ENCODE measurements at regions not wholly inside any gene's neighbourhood (a gene's known extent, or its start where the extent isn't known, plus 50 kb on each side); places are given as distances from the start of the nearest gene placed in this dataset.

GRCh38 chr9:8106362-8106761 lies 306.8 kb upstream of the DMAC1 start:
- Mint-ChIP-seq H3K27ac (no peak overlapping the region), H3K4me1 (no peaks in the 10 kb centered on the region), H3K9me3 (peaks cover 0 to 2% (median 2%) of the 10 kb centered on the region in 5 donors), H3K27me3 (peaks cover 2 to 15% of the 10 kb centered on the region in 2 donors), H3K36me3 (peaks cover 0 to 9% (median 0%) of the 10 kb centered on the region in 3 donors), H3K4me3 (no peak overlapping the region)
- no peaks in the 10 kb centered on the region for H3K4me1 ChIP-seq (ENCODE audit: insufficient read depth, low read length)
- CTCF ChIA-PET, result no interaction called here
- no peaks in the 10 kb centered on the region for H3K27me3 ChIP-seq (ENCODE audit: insufficient read depth, low read length, poor library complexity, severe bottlenecking)
- H3K9me3 ChIP-seq (ENCODE audit: low read length), result no peaks in the 10 kb centered on the region
- DNase-seq, result no peak
- POLR2A ChIA-PET, result no interaction called here
- no peak overlapping the region for H3K4me3 ChIP-seq (ENCODE audit: low read length)
- no peak overlapping the region for H3K27ac ChIP-seq (ENCODE audit: low read depth, low read length)
- H3K36me3 ChIP-seq (ENCODE audit: insufficient read depth, low read length), result no peaks in the 10 kb centered on the region

- no peak overlapping the region for H3K4me3 ChIP-seq (ENCODE audit: low read length)
- Mint-ChIP-seq H3K9me3 (peaks cover 0 to 5% (median 2%) of the 10 kb centered on the region in 5 donors), H3K27ac (no peak overlapping the region), H3K4me3 (no peak overlapping the region), H3K4me1 (peaks cover 0 to 3% (median 0%) of the 10 kb centered on the region in 3 donors), H3K36me3 (peaks cover 0 to 15% (median 0%) of the 10 kb centered on the region in 3 donors), H3K27me3 (peaks cover 0 to 2% of the 10 kb centered on the region in 2 donors)
- ChIA-PET POLR2A (no interaction called here), CTCF (no interaction called here)
- no peaks in the 10 kb centered on the region for H3K36me3 ChIP-seq (ENCODE audit: insufficient read depth, low read length)
- DNase-seq, result no peak
- no peaks in the 10 kb centered on the region for H3K9me3 ChIP-seq (ENCODE audit: low read length)
- no peak overlapping the region for H3K27ac ChIP-seq (ENCODE audit: low read depth, low read length)
- no peaks in the 10 kb centered on the region for H3K4me1 ChIP-seq (ENCODE audit: insufficient read depth, low read length)
- H3K27me3 ChIP-seq (ENCODE audit: insufficient read depth, low read length, poor library complexity, severe bottlenecking), result no peaks in the 10 kb centered on the region
These were observed 302.0 kb upstream of the DMAC1 start for GRCh38 chr9:8101607-8102006.

- Histone ChIP-seq H3K27ac (ENCODE audit: low read depth, low read length) (no peak overlapping the region), H3K9me3 (ENCODE audit: low read length) (no peaks in the 10 kb centered on the region), H3K4me1 (ENCODE audit: insufficient read depth, low read length) (no peaks in the 10 kb centered on the region), H3K36me3 (ENCODE audit: insufficient read depth, low read length) (no peaks in the 10 kb centered on the region), H3K27me3 (ENCODE audit: insufficient read depth, low read length, poor library complexity, severe bottlenecking) (no peaks in the 10 kb centered on the region), H3K4me3 (ENCODE audit: low read length) (no peak overlapping the region)
- DNase-seq, result no peak
- ChIA-PET POLR2A (no interaction called here), CTCF (no interaction called here)
- Mint-ChIP-seq H3K4me3 (no peak overlapping the region), H3K36me3 (peaks cover 0 to 7% (median 0%) of the 10 kb centered on the region in 3 donors), H3K27ac (no peak overlapping the region), H3K27me3 (no peaks in the 10 kb centered on the region), H3K9me3 (peaks cover 0 to 3% (median 0%) of the 10 kb centered on the region in 5 donors), H3K4me1 (peaks cover 0 to 3% (median 0%) of the 10 kb centered on the region in 3 donors)
These were observed 296.5 kb upstream of the DMAC1 start for GRCh38 chr9:8096091-8096490.

GRCh38 chr9:8095672-8096086 lies 296.1 kb upstream of the DMAC1 start:
- no peak overlapping the region for H3K4me3 Mint-ChIP-seq
- peaks cover 0 to 3% (median 0%) of the 10 kb centered on the region in 3 donors for H3K36me3 Mint-ChIP-seq
- Histone ChIP-seq H3K36me3 (ENCODE audit: insufficient read depth, low read length) (no peaks in the 10 kb centered on the region), H3K4me1 (ENCODE audit: insufficient read depth, low read length) (no peaks in the 10 kb centered on the region), H3K27ac (ENCODE audit: low read depth, low read length) (no peak overlapping the region), H3K9me3 (ENCODE audit: low read length) (no peaks in the 10 kb centered on the region), H3K4me3 (ENCODE audit: low read length) (no peak overlapping the region), H3K27me3 (ENCODE audit: insufficient read depth, low read length, poor library complexity, severe bottlenecking) (no peaks in the 10 kb centered on the region)
- peaks cover 0 to 3% (median 0%) of the 10 kb centered on the region in 5 donors for H3K9me3 Mint-ChIP-seq
- no peak overlapping the region for H3K27ac Mint-ChIP-seq
- no peak for DNase-seq
- no peaks in the 10 kb centered on the region for H3K27me3 Mint-ChIP-seq
- ChIA-PET CTCF (no interaction called here), POLR2A (no interaction called here)
- H3K4me1 Mint-ChIP-seq, result peaks cover 0 to 3% (median 0%) of the 10 kb centered on the region in 3 donors

DNA sequence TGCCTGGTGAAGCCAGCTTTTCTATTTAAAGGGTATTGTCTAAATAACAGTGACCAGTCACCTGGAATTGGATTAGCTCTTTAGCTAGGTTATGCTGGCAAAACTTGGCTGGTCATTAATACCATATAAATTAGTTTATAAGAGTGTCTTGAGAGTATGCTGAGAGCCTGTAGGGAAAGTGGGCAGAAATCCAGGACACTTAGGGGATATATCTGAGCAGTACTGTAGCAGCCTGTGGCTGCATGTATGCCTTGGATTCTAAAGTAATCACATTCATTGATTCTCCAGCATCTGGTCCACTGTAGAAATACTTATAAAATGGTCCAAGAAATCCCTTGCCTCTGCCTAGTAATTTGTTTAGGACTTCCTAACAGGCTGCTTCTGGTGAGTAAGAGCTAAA lies 288.9 kb upstream of the DMAC1 start:
- Histone ChIP-seq H3K27me3 (ENCODE audit: insufficient read depth, low read length, poor library complexity, severe bottlenecking) (no peaks in the 10 kb centered on the region), H3K4me3 (ENCODE audit: low read length) (no peak overlapping the region), H3K36me3 (ENCODE audit: insufficient read depth, low read length) (no peaks in the 10 kb centered on the region), H3K9me3 (ENCODE audit: low read length) (no peaks in the 10 kb centered on the region), H3K4me1 (ENCODE audit: insufficient read depth, low read length) (no peaks in the 10 kb centered on the region), H3K27ac (ENCODE audit: low read depth, low read length) (no peak overlapping the region)
- H3K4me1 Mint-ChIP-seq, result no peaks in the 10 kb centered on the region
- ChIA-PET POLR2A (no interaction called here), CTCF (no interaction called here)
- H3K27me3 Mint-ChIP-seq, result peaks cover 0 to 3% of the 10 kb centered on the region in 2 donors
- no peak for DNase-seq
- no peak overlapping the region for H3K27ac Mint-ChIP-seq
- H3K4me3 Mint-ChIP-seq, result no peak overlapping the region
- no peaks in the 10 kb centered on the region for H3K9me3 Mint-ChIP-seq
- H3K36me3 Mint-ChIP-seq, result no peaks in the 10 kb centered on the region

DNA sequence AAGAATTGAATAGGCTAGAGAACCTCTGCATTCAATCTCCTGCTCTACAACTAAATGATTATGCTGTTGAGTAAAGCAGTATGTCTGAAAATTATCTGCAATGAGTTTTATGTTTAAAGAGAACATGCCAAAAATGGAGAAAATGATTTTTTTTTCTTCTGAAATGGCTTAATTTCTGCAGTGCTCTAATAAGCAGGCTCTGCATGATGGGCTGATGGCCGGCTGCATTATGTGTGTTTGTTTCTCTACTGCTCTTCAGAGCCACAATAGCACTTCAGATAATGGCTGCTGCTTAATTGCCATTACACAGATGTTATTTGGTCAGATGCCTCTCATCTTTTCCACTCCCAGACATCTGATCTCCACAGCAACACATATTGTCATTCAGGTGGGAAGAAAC lies 286.4 kb upstream of the DMAC1 start:
- no peak for DNase-seq
- ChIA-PET CTCF (no interaction called here), POLR2A (no interaction called here)
- no peak overlapping the region for H3K4me3 ChIP-seq (ENCODE audit: low read length)
- Mint-ChIP-seq H3K27ac (no peak overlapping the region), H3K4me3 (no peak overlapping the region), H3K27me3 (peaks cover 7 to 17% of the 10 kb centered on the region in 2 donors), H3K4me1 (no peaks in the 10 kb centered on the region), H3K9me3 (peaks cover 0 to 2% (median 0%) of the 10 kb centered on the region in 5 donors), H3K36me3 (peaks cover 0 to 13% (median 0%) of the 10 kb centered on the region in 3 donors)
- H3K36me3 ChIP-seq (ENCODE audit: insufficient read depth, low read length), result no peaks in the 10 kb centered on the region
- H3K27ac ChIP-seq (ENCODE audit: low read depth, low read length), result no peak overlapping the region
- no peaks in the 10 kb centered on the region for H3K9me3 ChIP-seq (ENCODE audit: low read length)
- H3K4me1 ChIP-seq (ENCODE audit: insufficient read depth, low read length), result no peaks in the 10 kb centered on the region
- no peaks in the 10 kb centered on the region for H3K27me3 ChIP-seq (ENCODE audit: insufficient read depth, low read length, poor library complexity, severe bottlenecking)

DNA sequence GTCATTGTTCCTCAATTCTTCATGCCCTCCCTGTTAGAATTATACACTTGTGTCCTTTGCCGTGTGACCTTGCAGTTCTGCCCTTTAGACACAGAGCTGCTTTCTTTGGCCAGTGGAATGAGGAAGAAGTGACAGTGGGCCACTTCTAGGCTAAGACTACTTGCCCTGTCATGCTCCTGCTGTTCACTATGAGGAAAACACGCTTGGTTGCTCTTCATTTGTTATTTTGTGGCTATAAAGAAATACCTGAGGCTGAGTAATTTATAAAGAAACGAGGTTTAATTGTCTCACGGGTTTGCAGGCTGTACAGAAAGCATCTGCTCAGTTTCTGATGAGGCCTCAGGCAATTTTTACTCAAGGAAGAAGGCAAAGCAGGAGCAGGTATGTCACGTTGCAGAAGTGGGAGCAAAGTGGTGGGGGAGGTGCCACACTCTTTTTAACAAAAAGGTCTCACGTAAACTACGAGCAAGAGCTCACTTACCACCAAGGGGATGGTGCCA lies 279.1 kb upstream of the DMAC1 start:
- Mint-ChIP-seq H3K9me3 (peaks cover 0 to 2% (median 0%) of the 10 kb centered on the region in 5 donors), H3K4me1 (no peaks in the 10 kb centered on the region), H3K27me3 (peaks cover 10 to 23% of the 10 kb centered on the region in 2 donors), H3K36me3 (peaks cover 0 to 13% (median 0%) of the 10 kb centered on the region in 3 donors), H3K27ac (no peak overlapping the region), H3K4me3 (no peak overlapping the region)
- H3K27me3 ChIP-seq (ENCODE audit: insufficient read depth, low read length, poor library complexity, severe bottlenecking), result no peaks in the 10 kb centered on the region
- POLR2A ChIA-PET, result no interaction called here
- no peaks in the 10 kb centered on the region for H3K36me3 ChIP-seq (ENCODE audit: insufficient read depth, low read length)
- no peaks in the 10 kb centered on the region for H3K9me3 ChIP-seq (ENCODE audit: low read length)
- H3K27ac ChIP-seq (ENCODE audit: low read depth, low read length), result no peak overlapping the region
- no peaks in the 10 kb centered on the region for H3K4me1 ChIP-seq (ENCODE audit: insufficient read depth, low read length)
- CTCF ChIA-PET, result no interaction called here
- no peak overlapping the region for H3K4me3 ChIP-seq (ENCODE audit: low read length)
- DNase-seq, result no peak

DNA sequence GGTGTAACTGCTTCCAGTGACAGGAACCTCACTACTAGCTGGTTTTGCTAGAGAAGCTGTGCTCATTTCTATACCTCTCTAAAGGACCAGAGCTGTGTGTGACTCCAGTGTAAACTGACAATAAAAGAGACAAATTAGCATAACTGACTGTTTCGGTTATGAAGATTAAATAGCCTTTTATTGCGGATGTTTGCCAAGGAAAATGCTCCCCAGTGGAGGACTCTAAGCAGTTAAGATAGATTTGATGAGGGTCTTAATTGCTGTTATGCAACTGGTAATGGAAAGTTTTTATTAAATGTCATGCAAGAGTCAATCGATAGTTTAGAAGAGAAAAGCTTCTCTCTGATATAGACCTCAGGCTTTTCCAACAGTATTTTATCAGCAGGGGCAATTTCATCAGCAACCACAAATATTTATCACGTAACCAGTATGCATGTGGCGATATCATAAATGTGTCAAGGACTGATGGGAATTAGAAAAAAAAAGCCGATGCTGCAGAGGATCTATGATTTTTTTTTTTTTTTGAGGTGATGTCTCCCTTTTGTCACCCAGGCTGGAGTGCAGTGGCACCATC lies 275.2 kb upstream of the DMAC1 start:
- H3K4me1 ChIP-seq (ENCODE audit: insufficient read depth, low read length), result no peaks in the 10 kb centered on the region
- H3K27me3 ChIP-seq (ENCODE audit: insufficient read depth, low read length, poor library complexity, severe bottlenecking), result no peaks in the 10 kb centered on the region
- Mint-ChIP-seq H3K4me3 (no peak overlapping the region), H3K9me3 (no peaks in the 10 kb centered on the region), H3K27me3 (peaks cover 5 to 7% of the 10 kb centered on the region in 2 donors), H3K36me3 (peaks cover 0 to 5% (median 0%) of the 10 kb centered on the region in 3 donors), H3K4me1 (no peaks in the 10 kb centered on the region), H3K27ac (no peak overlapping the region)
- H3K36me3 ChIP-seq (ENCODE audit: insufficient read depth, low read length), result no peaks in the 10 kb centered on the region
- H3K4me3 ChIP-seq (ENCODE audit: low read length), result no peak overlapping the region
- H3K27ac ChIP-seq (ENCODE audit: low read depth, low read length), result no peak overlapping the region
- DNase-seq, result no peak
- ChIA-PET POLR2A (no interaction called here), CTCF (no interaction called here)
- H3K9me3 ChIP-seq (ENCODE audit: low read length), result no peaks in the 10 kb centered on the region

Measured in CD8-positive, alpha-beta memory T cell (primary cell).